ENCODE measurements at regions not wholly inside any gene's neighbourhood (a gene's known extent, or its start where the extent isn't known, plus 50 kb on each side); places are given as distances from the start of the nearest gene placed in this dataset.
"Not testable (repeated sequence)": the region's sequence is repeated elsewhere in the genome, so short reads cannot be mapped to it uniquely, and the experiment has no call there.

DNA sequence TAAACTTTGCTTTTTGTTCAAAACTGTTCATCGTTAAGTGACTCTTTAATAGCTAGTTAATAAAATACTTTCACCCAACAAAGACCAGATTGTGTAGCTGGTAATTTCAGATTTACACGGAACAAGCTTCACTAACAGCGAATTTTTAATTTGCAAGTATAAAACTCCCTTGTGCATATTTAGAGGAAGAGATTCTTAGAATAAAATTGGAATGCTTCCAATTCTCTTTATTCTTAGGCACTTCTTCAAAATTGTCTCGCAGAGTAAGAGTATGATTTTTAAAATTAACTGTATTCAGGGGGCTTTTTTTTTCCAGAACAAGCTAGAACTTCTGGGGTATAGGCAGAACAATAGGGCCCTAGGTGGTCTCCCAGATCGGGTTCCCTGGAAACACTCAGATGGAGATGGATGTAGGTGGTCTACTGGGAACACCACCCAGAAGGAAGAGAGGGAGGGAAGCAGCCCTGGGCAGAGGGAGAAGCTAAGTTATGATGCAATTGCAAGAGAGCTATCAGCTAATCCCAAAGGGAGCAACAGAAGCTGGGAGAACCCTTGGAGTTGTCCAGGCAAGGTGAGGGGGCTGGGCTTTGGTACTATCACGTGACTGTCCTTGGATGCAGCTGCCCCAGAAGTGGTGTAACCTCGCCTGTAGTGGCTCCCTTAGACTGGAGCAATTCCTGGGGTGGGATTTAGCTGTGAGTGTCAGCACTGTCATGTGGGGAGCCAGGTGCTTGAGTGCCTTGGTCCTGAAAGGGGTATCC lies 151.7 kb upstream of the ASB18 start:
- DNase-seq (ENCODE audit: low read depth in 2 of 2) = no peak

DNA sequence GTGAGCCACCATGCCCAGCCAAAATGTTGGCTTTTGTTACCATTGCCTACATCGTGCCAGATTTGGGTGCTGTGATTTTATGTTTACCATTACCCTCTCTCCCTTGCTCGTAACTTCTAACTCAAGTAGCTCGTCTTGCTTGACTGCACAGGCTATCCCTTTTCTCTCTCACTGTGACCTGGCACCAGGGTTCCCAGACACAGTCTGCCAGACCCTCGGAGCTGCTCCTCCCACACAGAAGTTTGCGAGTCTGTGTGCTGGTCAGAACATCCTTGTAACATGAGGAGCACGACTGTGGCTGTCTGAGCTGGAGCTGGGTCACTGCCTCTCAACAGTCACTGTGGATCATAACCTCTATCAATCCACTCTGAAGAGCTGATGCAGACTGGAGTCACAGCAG lies 152.5 kb upstream of the ACKR3 start:
- DNase-seq (ENCODE audit: low read depth in 2 of 2) = no peak

DNA sequence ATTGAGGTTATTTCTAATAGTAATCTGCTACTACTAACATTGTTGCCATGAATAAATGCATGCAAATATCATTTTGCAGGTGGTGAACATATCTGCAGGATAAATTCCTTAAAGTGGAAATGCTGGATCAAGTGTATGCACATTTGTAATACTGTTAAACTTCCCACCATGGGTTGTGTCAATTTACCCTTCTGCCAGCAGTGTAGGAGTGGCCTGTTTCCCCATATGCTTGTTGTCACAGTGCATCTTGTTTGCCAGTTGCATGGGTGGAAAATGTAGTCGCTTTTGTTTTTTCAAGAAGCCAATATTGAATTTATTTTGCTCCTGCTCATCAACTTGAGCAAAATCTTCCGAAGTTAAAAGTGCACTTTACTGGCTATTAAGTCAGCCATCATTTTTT lies 139.0 kb upstream of the ACKR3 start:
- DNase-seq (ENCODE audit: low read depth in 2 of 2) = no peak

DNA sequence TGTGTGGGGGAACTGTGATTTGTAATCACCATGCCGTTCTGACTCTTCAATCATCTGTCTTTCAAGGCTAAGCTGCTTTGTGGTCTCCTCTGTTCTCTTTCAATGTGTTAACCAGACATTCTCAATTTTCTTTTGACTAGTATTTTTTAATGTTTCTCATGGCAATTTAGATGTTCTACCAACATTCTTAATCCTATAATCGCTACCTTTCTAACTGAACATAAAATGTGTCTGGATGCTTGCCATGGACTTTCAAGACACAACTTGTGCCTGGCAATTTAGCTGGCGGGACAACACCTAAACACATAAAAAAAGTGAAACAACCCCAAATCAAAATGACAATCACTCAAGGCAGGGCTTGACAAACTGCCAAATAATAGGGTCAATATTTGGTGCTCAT lies 135.0 kb upstream of the ACKR3 start:
- DNase-seq (ENCODE audit: low read depth in 2 of 2) = no peak

DNA sequence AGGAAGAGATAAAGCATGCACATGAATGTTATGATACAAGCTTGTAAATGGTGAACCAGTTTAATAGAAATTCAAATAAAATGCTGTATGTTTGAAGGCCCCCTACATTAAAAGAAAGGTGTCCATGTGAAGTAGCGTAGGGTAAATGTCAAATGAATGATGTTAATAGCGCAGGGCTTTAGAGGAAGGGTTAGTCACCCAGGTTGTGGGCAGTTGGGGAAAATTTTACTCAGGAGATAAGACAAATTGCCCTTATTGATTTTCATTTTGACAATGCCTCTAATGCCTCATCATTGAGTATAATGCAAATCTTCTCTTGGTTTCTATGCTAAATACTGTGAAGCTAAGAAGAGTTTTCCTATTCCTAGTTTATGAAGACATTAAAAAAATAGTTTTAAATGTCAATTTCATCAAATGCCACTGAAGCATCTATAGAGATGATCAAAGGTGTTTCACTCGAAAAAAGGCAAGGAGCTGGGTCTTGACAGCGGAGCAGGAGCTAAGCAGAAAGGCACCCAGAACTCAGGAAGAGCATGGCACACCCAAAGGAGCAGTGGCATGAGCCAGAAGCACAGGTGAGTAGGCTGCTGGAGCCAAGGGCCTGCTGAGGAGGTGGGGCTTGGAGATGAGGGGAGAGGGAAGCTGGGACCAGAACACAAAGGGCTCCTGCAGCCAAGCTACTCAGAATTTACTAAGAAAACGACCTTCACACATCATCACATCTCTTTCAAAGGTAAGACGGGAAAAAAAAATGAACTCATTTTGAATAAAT lies 129.3 kb upstream of the ACKR3 start:
- no peak for DNase-seq (ENCODE audit: low read depth in 2 of 2)

DNA sequence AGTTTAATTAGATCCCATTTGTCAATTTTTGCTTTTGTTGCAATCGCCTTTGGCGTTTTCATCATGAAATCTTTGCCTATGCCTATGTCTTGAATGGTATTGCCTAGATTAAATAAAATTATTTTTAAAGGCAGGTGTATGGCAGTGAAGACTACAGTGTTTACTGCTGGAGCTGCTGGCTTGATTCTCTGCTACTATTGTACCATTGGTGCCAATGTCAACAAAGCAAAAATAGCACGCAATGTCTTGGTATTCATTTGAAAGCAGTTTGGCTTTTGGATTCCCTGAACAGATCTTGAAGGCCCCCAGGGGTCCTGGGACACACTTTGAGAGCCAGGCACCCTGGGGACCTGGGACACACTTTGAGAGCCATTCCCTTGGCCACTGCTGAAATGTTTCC lies 125.4 kb upstream of the ACKR3 start:
- DNase-seq (ENCODE audit: low read depth in 2 of 2) = no peak

DNA sequence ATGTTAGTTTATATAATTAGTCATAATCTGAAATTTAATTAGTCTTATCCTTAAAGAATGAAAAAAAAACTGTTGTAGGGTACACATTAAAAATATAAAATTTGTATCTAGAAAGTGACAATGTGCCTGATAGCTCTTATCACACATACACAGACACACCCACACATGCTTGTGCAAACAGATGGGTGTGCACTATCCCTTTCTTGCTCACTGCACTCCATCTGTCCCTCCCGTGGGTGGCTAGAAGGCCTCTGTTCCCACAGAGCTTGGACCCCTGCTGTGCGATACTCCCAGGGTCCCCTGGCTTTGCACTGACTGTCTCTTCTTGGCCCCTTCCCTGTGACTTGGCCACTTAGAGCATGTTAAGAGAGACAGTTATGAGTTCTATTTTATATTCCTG lies 123.9 kb upstream of the ACKR3 start:
- no peak for DNase-seq (ENCODE audit: low read depth in 2 of 2)

DNA sequence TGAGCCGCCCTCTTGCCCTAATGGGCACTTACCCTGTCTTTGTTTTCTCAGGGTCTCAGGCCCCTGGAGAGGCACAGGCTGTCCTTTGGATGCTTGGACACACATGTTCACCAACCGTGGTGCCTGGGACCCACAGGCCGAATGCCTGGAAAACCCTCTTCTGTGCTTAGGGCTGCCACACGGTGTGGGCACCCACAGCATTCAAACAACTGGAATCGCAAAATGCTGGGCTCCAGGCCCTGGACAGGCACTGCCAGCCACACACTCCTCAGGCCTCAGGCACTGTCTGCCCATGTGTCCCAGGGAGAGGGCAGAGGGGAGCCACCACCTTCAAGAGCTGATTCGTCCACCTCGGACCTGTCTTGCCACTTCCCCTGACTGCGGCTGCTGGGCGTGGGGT lies 123.1 kb upstream of the ACKR3 start:
- no peak for DNase-seq (ENCODE audit: low read depth in 2 of 2)

DNA sequence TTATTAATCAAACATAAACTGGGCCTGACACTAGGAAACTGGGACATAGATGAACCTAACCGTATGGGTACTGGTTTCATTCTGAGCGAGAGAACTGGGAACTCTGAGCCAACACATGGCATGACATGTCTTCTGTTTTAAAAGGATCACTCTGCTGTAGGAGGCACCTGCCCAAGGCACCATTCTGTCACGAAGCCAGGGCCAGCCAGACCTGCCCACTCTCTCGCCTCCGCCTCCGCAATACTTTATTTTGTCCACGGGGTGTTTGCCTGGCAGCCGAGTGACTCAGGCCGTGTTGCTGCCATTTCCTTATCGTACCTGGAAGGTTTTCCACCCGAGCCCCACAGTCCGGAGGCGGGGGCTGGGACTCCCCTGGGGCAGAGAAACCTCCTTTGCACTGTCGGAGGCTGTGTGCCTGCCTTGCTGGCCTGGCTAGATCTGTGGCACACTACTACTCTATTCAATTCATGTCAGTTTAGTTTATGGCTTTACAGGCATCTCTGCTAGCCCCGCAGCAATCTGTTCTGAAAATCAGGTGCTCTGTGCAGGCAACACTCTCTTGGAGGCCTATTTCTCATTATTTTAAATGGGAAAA lies 120.4 kb upstream of the ACKR3 start:
- DNase-seq (ENCODE audit: low read depth in 2 of 2) = no peak

DNA sequence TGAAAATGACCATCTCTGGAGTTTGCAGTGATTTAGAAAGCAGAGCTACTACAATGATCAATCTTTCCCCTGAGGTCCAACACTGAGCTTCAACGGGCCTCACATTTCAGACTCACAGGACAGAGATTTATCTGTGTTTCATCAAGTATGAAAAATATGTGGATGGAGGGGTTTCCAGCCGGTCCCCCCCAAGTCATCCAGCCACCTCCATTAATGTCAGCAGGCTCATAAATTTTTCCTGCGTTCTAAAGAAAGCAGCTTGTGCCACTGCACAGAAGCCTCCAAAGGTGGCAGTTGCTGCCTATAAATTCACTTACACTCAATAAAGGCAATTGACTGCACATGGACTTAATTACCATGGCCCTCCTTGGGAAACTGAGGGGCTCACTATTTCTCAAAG lies 117.4 kb upstream of the ACKR3 start:
- no peak for DNase-seq (ENCODE audit: low read depth in 2 of 2)

DNA sequence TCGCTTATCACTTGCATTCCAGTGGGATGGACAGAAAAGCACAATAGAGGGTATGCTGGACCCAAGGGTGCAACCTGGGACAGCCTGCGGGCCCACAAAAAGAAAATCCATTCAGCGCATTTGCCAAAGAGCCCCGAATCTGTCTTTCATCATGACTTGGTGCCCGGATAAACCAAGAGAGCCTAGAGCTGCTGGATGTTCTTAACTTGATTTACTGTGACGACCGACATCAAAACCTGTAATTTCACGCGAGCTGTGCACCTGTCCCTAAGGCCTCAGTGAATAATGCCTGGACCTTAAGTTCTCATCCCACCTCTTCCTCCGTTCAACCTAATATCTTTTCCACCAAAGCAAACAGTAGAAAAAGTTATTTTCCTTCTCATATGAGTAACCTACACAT lies 115.5 kb upstream of the ACKR3 start:
- DNase-seq (ENCODE audit: low read depth in 2 of 2) = no peak

DNA sequence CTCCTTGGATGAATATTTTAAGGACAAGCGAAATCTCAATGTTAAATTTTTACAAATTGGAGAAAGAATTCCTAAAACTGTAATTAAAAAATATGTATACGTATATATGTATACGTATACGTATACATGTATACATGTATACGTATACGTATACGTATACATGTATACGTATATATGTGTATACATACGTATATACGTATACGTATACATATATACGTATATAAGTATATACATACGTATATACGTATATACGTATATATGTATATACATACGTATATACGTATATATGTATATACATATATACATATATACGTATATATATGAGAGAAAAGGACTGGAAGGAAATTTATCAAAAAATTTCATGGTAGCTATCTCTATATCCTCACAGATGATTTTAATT lies 110.2 kb upstream of the ACKR3 start:
- no peak for DNase-seq (ENCODE audit: low read depth in 2 of 2)

DNA sequence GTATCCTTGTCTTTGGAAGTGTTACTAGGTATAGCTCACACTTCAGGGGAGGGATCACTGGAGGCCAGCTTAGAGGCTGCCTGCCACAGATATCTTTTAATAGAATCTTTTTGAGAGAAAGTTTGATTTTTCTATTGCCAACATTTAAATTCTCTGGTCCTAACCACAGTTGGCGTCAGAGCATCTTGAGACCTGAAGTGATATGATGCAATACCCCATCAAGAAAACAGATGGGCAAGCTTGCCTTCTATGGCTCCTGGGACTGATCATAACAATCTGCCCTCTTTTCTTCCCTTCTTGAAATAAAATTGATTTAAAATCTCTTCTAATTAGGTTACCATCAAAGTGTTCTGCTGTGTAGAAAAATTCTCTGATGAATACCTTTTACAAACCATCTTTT lies 105.5 kb upstream of the ACKR3 start:
- no peak for DNase-seq (ENCODE audit: low read depth in 2 of 2)

DNA sequence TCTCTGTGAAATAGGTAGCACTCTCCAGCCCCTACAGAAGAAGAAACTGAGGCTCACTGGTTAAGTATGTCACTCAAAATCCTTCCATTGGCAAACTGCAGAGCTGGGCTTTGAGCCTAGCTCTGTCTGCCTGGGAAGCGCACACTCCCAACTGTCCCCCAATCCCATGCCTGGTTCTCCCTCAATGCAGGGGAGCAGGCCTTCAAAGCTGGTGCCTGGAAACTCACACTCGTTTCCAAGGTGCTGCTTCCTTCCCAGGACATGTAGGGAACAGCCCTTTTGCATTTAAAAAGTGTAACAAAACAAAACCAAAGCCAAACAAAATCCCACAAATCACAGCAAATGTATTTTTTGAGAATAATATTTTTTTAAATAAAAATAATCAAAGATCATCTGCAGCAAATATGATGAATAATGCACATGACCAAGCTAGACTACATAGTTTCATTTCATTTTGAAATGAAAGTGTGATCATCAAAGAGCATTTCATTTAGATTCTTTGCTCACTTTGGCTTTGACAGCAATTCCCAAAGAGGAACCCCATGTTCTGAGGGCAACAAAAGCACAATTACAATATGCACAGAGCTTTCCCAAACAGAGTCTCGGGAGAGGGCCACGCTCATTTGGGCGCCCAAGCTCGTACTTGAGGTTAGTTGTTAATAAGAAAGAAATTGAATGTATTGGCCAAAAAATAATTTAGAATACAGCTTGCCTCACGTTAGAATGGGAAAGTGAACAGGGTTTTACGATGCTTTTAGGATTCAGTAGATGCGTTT lies 96.7 kb upstream of the ACKR3 start:
- no peak for DNase-seq (ENCODE audit: low read depth in 2 of 2)

DNA sequence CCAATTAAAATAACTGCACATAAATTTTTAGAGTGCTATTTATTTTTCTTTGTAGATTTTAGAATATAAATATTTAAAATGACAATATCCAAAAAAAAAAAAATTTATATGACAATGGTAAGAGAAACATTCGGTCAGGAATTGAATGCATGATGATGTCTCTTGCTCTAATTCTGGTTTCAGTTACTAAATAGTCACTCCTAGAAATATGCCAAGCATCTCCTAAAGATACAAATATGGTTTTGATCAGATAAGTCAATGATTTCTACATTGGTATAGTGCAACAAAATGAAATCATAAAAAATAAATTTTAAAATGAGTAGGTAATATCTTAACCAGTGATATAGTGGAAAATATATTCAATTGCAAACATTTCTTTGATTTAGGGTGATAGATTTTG lies 95.9 kb upstream of the ACKR3 start:
- no peak for DNase-seq (ENCODE audit: low read depth in 2 of 2)

DNA sequence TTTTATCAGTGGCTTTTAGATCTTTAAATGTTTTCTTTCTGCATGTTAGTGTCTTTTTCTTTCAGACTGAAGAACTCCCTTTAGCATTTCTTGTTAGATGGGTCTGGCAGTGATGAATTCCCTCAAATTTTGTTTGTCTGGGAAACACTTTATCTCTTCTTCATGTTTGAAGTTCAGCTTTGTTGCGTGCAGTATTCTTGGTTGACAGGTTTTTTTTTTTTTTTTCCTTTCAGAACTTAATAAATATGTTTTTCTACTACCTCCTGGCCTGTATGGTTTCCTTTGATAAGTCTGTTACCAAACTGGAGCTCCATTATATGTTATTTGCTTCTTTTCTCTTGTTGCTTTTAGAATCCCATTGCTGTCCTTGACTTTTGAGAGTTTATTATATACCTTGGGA lies 89.8 kb upstream of the ACKR3 start:
- DNase-seq (ENCODE audit: low read depth in 2 of 2) = no peak

DNA sequence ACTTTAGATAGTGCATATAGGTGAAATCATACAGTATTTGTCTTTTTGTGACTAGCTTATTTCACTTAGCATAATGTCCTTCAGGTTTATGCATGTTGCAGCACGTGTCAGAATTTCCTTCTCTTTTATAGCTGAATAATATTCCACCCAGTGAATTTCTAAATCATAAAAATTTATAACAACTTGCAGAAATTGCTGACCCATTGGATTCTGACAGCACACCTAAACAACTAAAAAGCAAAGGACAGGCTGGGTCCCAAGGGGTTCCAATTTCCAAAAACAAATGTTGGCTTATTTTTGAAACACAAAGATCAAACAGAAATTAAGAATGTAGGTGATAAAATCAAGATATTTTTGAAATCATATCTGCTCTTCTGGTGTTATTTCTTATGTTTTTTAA lies 86.5 kb upstream of the ACKR3 start:
- DNase-seq (ENCODE audit: low read depth in 2 of 2) = no peak

DNA sequence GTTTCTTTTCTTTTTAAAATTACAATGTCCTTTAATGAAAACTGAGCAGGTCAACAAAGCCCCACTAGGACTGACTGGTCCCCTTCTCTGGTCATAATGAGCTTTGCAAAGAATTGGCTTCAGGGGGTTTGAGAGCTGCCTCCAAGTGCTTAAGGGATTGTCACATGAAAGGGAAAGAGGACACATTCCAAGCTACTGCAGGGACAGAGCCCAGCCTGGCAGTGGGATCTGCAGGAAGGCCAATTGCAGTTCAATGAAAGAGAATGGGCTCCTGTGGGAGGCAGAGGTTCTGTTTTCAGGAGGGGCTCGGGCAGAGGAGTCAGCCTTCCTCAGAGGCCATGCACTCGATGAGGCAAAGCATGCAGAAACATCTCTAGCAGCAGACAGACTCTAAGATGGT lies 84.1 kb upstream of the ACKR3 start:
- DNase-seq (ENCODE audit: low read depth in 2 of 2) = no peak

DNA sequence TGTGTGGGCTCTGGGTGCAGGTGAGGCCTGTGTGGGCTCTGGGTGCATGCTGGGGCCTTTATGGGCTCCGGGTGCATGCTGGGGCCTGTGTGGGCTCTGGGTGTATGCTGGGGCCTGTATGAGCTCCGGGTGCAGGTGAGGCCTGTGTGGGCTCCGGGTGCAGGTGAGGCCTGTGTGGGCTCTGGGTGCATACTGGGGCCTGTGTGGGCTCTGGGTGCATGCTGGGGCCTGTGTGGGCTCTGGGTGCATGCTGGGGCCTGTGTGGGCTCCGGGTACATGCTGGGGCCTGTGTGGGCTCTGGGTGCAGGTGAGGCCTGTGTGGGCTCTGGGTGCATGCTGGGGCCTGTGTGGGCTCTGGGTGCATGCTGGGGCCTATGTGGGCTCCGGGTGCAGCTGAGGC lies 80.5 kb upstream of the ACKR3 start:
- not testable (repeated sequence) for DNase-seq (ENCODE audit: low read depth in 2 of 2)

DNA sequence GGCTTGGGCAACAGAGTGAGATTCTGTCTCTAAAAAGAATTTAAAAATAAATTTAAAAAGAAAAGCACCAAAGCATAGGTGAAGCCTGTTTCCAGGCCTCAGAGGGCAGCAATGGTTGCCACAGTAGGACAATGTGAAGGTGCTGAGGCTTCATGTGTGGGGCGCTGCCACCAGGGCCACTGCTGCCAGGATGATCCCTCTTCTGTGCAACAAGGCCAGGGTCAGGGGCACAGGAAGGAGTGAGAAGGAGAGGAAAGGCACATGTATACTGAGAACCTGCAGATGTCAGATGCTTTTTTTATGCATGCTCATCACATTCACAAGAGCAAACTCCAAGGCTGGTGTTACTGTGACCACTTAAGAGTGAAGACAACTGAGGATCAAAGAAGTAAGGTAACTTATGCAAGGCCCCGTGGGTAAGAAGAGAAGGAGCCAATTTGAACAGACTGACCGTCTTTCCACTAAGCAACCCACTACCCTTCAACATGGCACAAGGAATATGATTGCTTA lies 79.7 kb upstream of the ACKR3 start:
- no peak for DNase-seq (ENCODE audit: low read depth in 2 of 2)

DNA sequence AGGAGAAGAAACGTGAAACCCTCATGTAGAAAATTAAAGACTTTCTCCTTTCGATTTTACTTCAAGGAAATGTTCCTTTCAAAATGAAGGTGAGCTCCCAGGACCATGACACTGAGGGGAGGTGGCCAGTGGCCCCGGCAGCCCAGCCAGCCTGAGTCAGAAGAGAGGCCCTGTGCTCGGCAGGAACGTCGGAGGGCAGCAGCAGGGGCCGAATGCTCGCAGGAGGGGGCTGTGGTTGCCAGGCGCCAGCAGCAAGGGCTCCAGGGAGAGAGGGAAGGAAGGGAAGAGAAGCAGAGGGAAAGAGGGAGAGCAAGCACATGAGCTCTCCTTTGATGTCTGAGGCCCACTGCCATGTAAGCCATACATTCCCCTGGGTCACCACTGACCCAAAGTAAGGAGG lies 73.3 kb upstream of the ACKR3 start:
- no peak for DNase-seq (ENCODE audit: low read depth in 2 of 2)

DNA sequence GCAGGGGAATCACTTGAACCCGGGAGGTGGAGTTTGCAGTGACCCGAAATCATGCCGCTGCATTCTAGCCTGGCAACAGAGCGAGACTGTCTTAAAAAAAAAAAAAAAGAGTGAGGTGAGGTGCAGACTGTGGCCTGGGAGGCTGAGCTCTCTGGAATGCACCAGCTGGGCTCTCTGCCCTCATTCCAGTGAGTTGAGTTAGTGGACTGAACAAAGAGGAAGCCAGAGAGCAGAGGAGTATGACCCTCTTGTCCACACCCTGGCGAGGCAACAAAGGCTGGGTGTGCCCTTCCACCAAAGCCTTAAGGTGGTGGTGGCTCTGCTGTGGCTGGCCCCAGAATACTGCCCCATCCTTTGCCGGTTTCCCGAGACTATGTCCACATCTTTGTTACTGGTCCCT lies 71.3 kb upstream of the ACKR3 start:
- no peak for DNase-seq (ENCODE audit: low read depth in 2 of 2)

Data from stimulated activated CD8-positive, alpha-beta memory T cell treated with anti-CD3 and anti-CD28 coated beads, Interleukin-15, amount 100 ng/mL, for 48 hours (primary cell).